HG02610 (cell line): ENCODE measurements at regions not wholly inside any gene's neighbourhood (a gene's known extent, or its start where the extent isn't known, plus 50 kb on each side); places are given as distances from the start of the nearest gene placed in this dataset.

Source experiments
- ATAC-seq: cut with Tn5 transposase; IDR thresholded peaks from one replicate; pipeline ENCODE4 v1.9.1; 2021; ENCODE audit warnings: mild to moderate bottlenecking, moderate library complexity; ENCODE audit not compliant: unreplicated experiment

GRCh38 chr6:14722704-14723103 is 523.2 kb upstream of the JARID2 start:
- no peak for ATAC-seq

GRCh38 chr6:14723535-14724086 is 522.3 kb upstream of the JARID2 start:
- ATAC-seq, result no peak

GRCh38 chr6:14724549-14724948 is 521.3 kb upstream of the JARID2 start:
- ATAC-seq, result no peak

- no peak for ATAC-seq
These were observed 518.9 kb upstream of the JARID2 start for GRCh38 chr6:14726816-14727493.

- no peak for ATAC-seq
These were observed 518.1 kb upstream of the JARID2 start for GRCh38 chr6:14727494-14728395.

- ATAC-seq, result no peak
These were observed 517.4 kb upstream of the JARID2 start for GRCh38 chr6:14728396-14729024.

- ATAC-seq, result no peak
These were observed 516.6 kb upstream of the JARID2 start for GRCh38 chr6:14729129-14729871.

GRCh38 chr6:14730654-14731053 is 515.2 kb upstream of the JARID2 start:
- no peak for ATAC-seq

GRCh38 chr6:14731611-14732010 is 514.3 kb upstream of the JARID2 start:
- ATAC-seq, result no peak

- ATAC-seq, result no peak
These were observed 513.5 kb upstream of the JARID2 start for GRCh38 chr6:14732226-14732843.

- ATAC-seq, result peak; percentile 45
These were observed 512.8 kb upstream of the JARID2 start for GRCh38 chr6:14732844-14733757.

GRCh38 chr6:14734052-14734415 is 511.8 kb upstream of the JARID2 start:
- ATAC-seq, result no peak

GRCh38 chr6:14734416-14735340 is 511.2 kb upstream of the JARID2 start:
- peak; percentile 82 for ATAC-seq

- no peak for ATAC-seq
These were observed 509.8 kb upstream of the JARID2 start for GRCh38 chr6:14735956-14736486.

GRCh38 chr6:14736554-14736953 is 509.3 kb upstream of the JARID2 start:
- ATAC-seq, result no peak

GRCh38 chr6:14738497-14738896 is 507.4 kb upstream of the JARID2 start:
- ATAC-seq, result no peak

- no peak for ATAC-seq
These were observed 506.9 kb upstream of the JARID2 start for GRCh38 chr6:14738933-14739332.

- ATAC-seq, result no peak
These were observed 506.0 kb upstream of the JARID2 start for GRCh38 chr6:14739827-14740226.
